GM12891 (cell line): ENCODE measurements at regions not wholly inside any gene's neighbourhood (a gene's known extent, or its start where the extent isn't known, plus 50 kb on each side); places are given as distances from the start of the nearest gene placed in this dataset.

Experiments used
- POLR2A ChIP-seq: IDR thresholded peaks from 2 replicates; pipeline ENCODE4 v1.6.1; 2011; ENCODE audit warnings: low read depth, low read length, control low read depth
- POLR2AphosphoS5 ChIP-seq: IDR thresholded peaks from 2 replicates; pipeline ENCODE4 v1.6.1; 2011; ENCODE audit warnings: low read depth, low read length, control low read depth
- POU2F2 ChIP-seq: IDR thresholded peaks from 2 replicates; pipeline ENCODE4 v1.6.1; 2011; ENCODE audit warnings: low read depth, mild to moderate bottlenecking, control low read depth, low read length, moderate library complexity
- TAF1 ChIP-seq: IDR thresholded peaks from 2 replicates; pipeline ENCODE4 v1.6.1; 2011; ENCODE audit warnings: low read depth, low read length, control low read depth

GRCh38 chr5:92922231-92922967 lies 658.6 kb downstream of the NR2F1-AS1 start:
- TF ChIP-seq POLR2A = no peak
- no peak for TF ChIP-seq TAF1
- no peak for TF ChIP-seq POLR2AphosphoS5
- TF ChIP-seq POU2F2 = no peak
